HG02981 (cell line): ENCODE measurements at regions not wholly inside any gene's neighbourhood (a gene's known extent, or its start where the extent isn't known, plus 50 kb on each side); places are given as distances from the start of the nearest gene placed in this dataset.
"Not testable (repeated sequence)": the region's sequence is repeated elsewhere in the genome, so short reads cannot be mapped to it uniquely, and the experiment has no call there.

Experiments used
- ATAC-seq: cut with Tn5 transposase; IDR thresholded peaks from one replicate; pipeline ENCODE4 v1.9.1; 2021; ENCODE audit warnings: mild to moderate bottlenecking, moderate library complexity; ENCODE audit not compliant: unreplicated experiment

GRCh38 chr6:170213637-170214018, 77.2 kb downstream of the DLL1 start:
- not testable (repeated sequence) for ATAC-seq

GRCh38 chr6:170212956-170213636, 77.8 kb downstream of the DLL1 start:
- no peak for ATAC-seq

GRCh38 chr6:170212051-170212756, 78.7 kb downstream of the DLL1 start:
- no peak for ATAC-seq

GRCh38 chr6:170211404-170212025, 79.4 kb downstream of the DLL1 start:
- ATAC-seq: no peak

- no peak for ATAC-seq
Observed at GRCh38 chr6:170210651-170211403, 80.1 kb downstream of the DLL1 start.

GRCh38 chr6:170210026-170210390, 80.9 kb downstream of the DLL1 start:
- ATAC-seq: no peak

GRCh38 chr6:170209354-170210025, 81.4 kb downstream of the DLL1 start:
- ATAC-seq: no peak

- ATAC-seq: no peak
Observed at GRCh38 chr6:170208651-170209353, 82.1 kb downstream of the DLL1 start.

- no peak for ATAC-seq
Observed at GRCh38 chr6:170208182-170208601, 82.7 kb downstream of the DLL1 start.

- ATAC-seq: no peak
Observed at GRCh38 chr6:170207586-170208181, 83.2 kb downstream of the DLL1 start.

GRCh38 chr6:170206851-170207431, 83.9 kb downstream of the DLL1 start:
- ATAC-seq: no peak

- no peak for ATAC-seq
Observed at GRCh38 chr6:170206317-170206621, 84.6 kb downstream of the DLL1 start.

GRCh38 chr6:170205534-170206316, 85.2 kb downstream of the DLL1 start:
- ATAC-seq: no peak

GRCh38 chr6:170205126-170205525, 85.8 kb downstream of the DLL1 start:
- ATAC-seq: no peak

GRCh38 chr6:170203212-170203611, 87.7 kb downstream of the DLL1 start:
- ATAC-seq: no peak

GRCh38 chr6:170202416-170203135, 88.3 kb downstream of the DLL1 start:
- no peak for ATAC-seq

- ATAC-seq: no peak
Observed at GRCh38 chr6:170201361-170201760, 89.5 kb downstream of the DLL1 start.

GRCh38 chr6:170200458-170200891, 90.4 kb downstream of the DLL1 start:
- ATAC-seq: no peak
